ENCODE measurements at regions not wholly inside any gene's neighbourhood (a gene's known extent, or its start where the extent isn't known, plus 50 kb on each side); places are given as distances from the start of the nearest gene placed in this dataset.

GRCh38 chr7:81211204-81211933 is 292.5 kb upstream of the SEMA3C start:
- TF ChIP-seq CTCF (IDR thresholded peaks at IDR 0.05; ENCODE audit: low read depth, low read length, missing input control) (no peak), RXRA (IDR thresholded peaks at IDR 0.05) (no peak), MAX (IDR thresholded peaks at IDR 0.05) (no peak), TAF1 (conservative IDR thresholded peaks at IDR 0.05) (no peak)
